GM12878 (cell line): ENCODE measurements at regions not wholly inside any gene's neighbourhood (a gene's known extent, or its start where the extent isn't known, plus 50 kb on each side); places are given as distances from the start of the nearest gene placed in this dataset.

Experiments used
- DPF2 ChIP-seq: fragments of 450-650 bp; IDR thresholded peaks from 2 replicates; pipeline ENCODE4 v1.6.1; 2017; ENCODE audit warnings: mild to moderate bottlenecking
- EGR1 ChIP-seq, 2 experiments: IDR thresholded peaks; 1 replicate in 1 of 2; 2 replicates in 1 of 2; pipeline ENCODE4 v1.6.1; 2011 to 2012; ENCODE audit warnings: low read depth in 2 of 2, low read length in 2 of 2, borderline replicate concordance in 1 of 2, mild to moderate bottlenecking in 1 of 2, moderate library complexity in 1 of 2
- EP300 ChIP-seq, 2 experiments: fragments of 150-350 bp in 1 of 2; IDR thresholded peaks; 2 replicates each; pipeline ENCODE4 v1.6.1; 2011 to 2012; ENCODE audit warnings: low read depth in 2 of 2, low read length in 2 of 2, borderline replicate concordance in 1 of 2, improper control_type of control experiment in 1 of 2, inconsistent platforms in 1 of 2; ENCODE audit not compliant: control insufficient read depth in 1 of 2
- IKZF1 ChIP-seq: fragments of 450-650 bp; conservative IDR thresholded peaks from 2 replicates; pipeline ENCODE4 v1.6.1; 2017; ENCODE audit warnings: antibody characterized with exemption, mild to moderate bottlenecking
- MTA3 ChIP-seq: IDR thresholded peaks from 2 replicates; pipeline ENCODE4 v1.6.1; 2012; ENCODE audit warnings: low read length, inconsistent platforms, borderline replicate concordance
- POLR2AphosphoS5 ChIP-seq: IDR thresholded peaks from 2 replicates; pipeline ENCODE4 v1.6.1; 2011; ENCODE audit warnings: mild to moderate bottlenecking, low read length, inconsistent platforms
- RAD21 ChIP-seq: IDR thresholded peaks from 2 replicates; pipeline ENCODE4 v1.6.1; 2011; ENCODE audit warnings: mild to moderate bottlenecking, low read depth, low read length, moderate library complexity; ENCODE audit not compliant: insufficient read depth
- TF ChIP-seq, protein P1 (sequence below), 3 experiments: IDR thresholded peaks in 2 of 3; conservative IDR thresholded peaks in 1 of 3; 2 replicates each; pipeline ENCODE4 v1.5.1; 2011; ENCODE audit warnings: low read depth in 3 of 3, low read length in 3 of 3, mild to moderate bottlenecking in 3 of 3, control low read depth in 2 of 3, moderate library complexity in 2 of 3, inconsistent platforms in 1 of 3, mixed read lengths in 1 of 3; ENCODE audit not compliant: control insufficient read depth in 2 of 3, insufficient read depth in 1 of 3; ENCODE audit errors: extremely low read depth in 1 of 3
- TF ChIP-seq, protein P2 (sequence below): IDR thresholded peaks from 2 replicates; pipeline ENCODE4 v1.6.1; 2012; ENCODE audit warnings: low read depth, low read length, improper control_type of control experiment
- TF ChIP-seq, protein P3 (sequence below): fragments of 150-350 bp; IDR thresholded peaks from 2 replicates; pipeline ENCODE4 v1.6.1; 2016; ENCODE audit warnings: low read depth, low read length

- TF ChIP-seq, protein P1, sequence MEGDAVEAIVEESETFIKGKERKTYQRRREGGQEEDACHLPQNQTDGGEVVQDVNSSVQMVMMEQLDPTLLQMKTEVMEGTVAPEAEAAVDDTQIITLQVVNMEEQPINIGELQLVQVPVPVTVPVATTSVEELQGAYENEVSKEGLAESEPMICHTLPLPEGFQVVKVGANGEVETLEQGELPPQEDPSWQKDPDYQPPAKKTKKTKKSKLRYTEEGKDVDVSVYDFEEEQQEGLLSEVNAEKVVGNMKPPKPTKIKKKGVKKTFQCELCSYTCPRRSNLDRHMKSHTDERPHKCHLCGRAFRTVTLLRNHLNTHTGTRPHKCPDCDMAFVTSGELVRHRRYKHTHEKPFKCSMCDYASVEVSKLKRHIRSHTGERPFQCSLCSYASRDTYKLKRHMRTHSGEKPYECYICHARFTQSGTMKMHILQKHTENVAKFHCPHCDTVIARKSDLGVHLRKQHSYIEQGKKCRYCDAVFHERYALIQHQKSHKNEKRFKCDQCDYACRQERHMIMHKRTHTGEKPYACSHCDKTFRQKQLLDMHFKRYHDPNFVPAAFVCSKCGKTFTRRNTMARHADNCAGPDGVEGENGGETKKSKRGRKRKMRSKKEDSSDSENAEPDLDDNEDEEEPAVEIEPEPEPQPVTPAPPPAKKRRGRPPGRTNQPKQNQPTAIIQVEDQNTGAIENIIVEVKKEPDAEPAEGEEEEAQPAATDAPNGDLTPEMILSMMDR (IDR thresholded peaks at IDR 0.05 in 2 of 3, conservative IDR thresholded peaks at IDR 0.05 in 1 of 3; ENCODE audit: control insufficient read depth in 2 of 3, extremely low read depth in 1 of 3, insufficient read depth in 1 of 3, low read depth in 3 of 3, low read length in 3 of 3), result no peak
- no peak for TF ChIP-seq RAD21
- TF ChIP-seq, protein P2, sequence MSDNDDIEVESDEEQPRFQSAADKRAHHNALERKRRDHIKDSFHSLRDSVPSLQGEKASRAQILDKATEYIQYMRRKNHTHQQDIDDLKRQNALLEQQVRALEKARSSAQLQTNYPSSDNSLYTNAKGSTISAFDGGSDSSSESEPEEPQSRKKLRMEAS, result no peak
- no peak for TF ChIP-seq MTA3
- TF ChIP-seq POLR2AphosphoS5, result no peak
- TF ChIP-seq IKZF1, result no peak
- no peak for TF ChIP-seq DPF2
- no peak for TF ChIP-seq EGR1 (IDR thresholded peaks at IDR 0.05; ENCODE audit: borderline replicate concordance in 1 of 2, low read depth in 2 of 2, low read length in 2 of 2)
- no peak for TF ChIP-seq EP300 (IDR thresholded peaks at IDR 0.05; ENCODE audit: borderline replicate concordance in 1 of 2, control insufficient read depth in 1 of 2, low read depth in 2 of 2, low read length in 2 of 2)
- TF ChIP-seq, protein P3, sequence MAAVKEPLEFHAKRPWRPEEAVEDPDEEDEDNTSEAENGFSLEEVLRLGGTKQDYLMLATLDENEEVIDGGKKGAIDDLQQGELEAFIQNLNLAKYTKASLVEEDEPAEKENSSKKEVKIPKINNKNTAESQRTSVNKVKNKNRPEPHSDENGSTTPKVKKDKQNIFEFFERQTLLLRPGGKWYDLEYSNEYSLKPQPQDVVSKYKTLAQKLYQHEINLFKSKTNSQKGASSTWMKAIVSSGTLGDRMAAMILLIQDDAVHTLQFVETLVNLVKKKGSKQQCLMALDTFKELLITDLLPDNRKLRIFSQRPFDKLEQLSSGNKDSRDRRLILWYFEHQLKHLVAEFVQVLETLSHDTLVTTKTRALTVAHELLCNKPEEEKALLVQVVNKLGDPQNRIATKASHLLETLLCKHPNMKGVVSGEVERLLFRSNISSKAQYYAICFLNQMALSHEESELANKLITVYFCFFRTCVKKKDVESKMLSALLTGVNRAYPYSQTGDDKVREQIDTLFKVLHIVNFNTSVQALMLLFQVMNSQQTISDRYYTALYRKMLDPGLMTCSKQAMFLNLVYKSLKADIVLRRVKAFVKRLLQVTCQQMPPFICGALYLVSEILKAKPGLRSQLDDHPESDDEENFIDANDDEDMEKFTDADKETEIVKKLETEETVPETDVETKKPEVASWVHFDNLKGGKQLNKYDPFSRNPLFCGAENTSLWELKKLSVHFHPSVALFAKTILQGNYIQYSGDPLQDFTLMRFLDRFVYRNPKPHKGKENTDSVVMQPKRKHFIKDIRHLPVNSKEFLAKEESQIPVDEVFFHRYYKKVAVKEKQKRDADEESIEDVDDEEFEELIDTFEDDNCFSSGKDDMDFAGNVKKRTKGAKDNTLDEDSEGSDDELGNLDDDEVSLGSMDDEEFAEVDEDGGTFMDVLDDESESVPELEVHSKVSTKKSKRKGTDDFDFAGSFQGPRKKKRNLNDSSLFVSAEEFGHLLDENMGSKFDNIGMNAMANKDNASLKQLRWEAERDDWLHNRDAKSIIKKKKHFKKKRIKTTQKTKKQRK, result no peak
These were observed 453.8 kb downstream of the TCERG1L start for GRCh38 chr10:130857631-130858295.
